GM21825 (cell line): ENCODE measurements at regions not wholly inside any gene's neighbourhood (a gene's known extent, or its start where the extent isn't known, plus 50 kb on each side); places are given as distances from the start of the nearest gene placed in this dataset.

Source experiments
- ATAC-seq: cut with Tn5 transposase; IDR thresholded peaks from one replicate; pipeline ENCODE4 v1.9.1; 2021; ENCODE audit warnings: mild to moderate bottlenecking, moderate library complexity; ENCODE audit not compliant: unreplicated experiment

- ATAC-seq: no peak
Observed at GRCh38 chr12:24608637-24609285, 340.1 kb downstream of the BCAT1 start.

GRCh38 chr12:24608108-24608507 lies 340.8 kb downstream of the BCAT1 start:
- ATAC-seq: no peak

GRCh38 chr12:24605916-24606315 lies 343.0 kb downstream of the BCAT1 start:
- no peak for ATAC-seq

GRCh38 chr12:24605466-24605865 lies 343.4 kb downstream of the BCAT1 start:
- no peak for ATAC-seq

DNA sequence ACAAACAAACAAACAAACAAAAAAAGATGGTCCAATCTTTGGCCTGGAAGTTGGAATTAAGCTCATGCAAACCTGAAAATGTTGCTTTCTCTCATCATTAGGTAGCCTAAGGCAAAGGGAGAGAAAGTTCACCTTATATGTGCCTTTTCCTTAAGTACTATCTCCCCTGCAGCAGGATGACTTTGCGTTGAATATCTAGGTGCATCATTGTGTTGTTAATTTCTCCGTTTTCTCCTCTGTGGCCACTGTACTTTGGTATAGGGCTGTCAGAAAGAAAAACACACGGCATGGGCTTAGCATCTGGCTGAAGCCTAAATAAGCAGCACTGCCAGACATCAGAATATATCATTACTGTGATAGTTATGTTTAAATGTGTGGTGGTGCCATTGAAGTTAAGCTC lies 345.5 kb downstream of the BCAT1 start:
- ATAC-seq: no peak

GRCh38 chr12:24600996-24601395 lies 347.9 kb downstream of the BCAT1 start:
- no peak for ATAC-seq

DNA sequence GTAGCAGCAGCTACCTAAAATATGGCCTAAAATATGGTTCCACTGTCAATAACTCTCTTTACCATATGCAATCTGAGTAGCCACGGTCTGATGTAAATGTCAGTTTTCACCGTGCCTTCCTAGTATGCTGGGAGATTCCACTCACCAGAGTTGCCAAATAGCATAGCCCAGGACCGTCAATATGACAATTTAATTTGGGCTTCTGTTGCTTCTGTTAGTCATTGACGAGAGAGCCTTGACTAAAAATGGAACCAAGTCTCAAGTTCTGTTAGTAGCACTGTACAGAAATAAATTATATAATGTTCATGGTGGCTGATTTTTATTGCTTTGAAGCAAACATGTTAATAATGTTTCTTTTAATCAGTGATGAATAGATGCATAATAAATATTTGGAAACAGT lies 348.4 kb downstream of the BCAT1 start:
- no peak for ATAC-seq

DNA sequence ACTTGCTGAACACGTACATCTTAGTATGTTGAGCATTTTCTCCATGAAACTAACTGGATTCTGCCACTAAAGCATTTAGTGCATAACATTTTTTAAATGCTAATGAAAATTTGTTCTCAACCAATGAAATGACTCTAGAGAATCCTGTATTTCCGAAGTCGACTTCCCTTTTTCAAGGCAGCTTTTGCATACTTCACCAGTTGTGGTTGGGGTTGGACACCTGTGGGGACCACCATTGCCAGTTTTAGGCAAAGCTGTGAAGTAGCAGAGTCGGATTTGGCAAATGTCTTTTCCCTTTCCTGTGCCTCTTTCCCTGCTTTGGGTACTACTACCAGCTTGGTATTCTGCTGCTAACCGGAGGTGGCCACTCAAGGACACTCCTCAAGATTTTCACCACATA lies 349.2 kb downstream of the BCAT1 start:
- ATAC-seq: no peak

GRCh38 chr12:24597580-24597979 lies 351.3 kb downstream of the BCAT1 start:
- no peak for ATAC-seq

GRCh38 chr12:24596768-24597388 lies 352.0 kb downstream of the BCAT1 start:
- no peak for ATAC-seq

DNA sequence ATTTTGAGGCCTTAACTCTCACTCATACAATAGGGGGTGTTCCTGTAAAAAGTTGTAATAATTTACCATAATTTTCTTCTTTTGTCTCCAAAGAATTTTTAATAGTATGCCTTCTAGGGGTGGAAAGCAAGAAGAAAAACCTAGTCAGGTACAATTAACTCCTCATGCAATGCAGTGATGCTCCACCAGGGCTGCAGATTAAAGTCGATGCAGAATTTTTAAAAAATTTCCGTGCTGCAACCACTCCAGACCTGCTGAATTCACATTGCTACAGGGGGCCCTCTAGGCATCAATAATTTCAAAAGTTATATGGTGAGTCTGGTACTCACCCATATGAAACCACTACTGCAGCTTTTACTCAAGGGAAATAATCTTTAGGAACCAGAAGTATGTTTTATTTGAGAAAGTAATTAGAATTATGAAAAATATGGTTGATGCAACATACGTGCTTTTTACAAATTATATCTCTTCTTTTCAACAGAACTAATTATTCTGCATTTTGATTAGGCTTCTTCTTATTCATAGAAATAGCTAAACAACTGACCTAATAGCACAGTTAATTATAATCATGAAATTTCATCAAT lies 353.2 kb downstream of the BCAT1 start:
- ATAC-seq: no peak

DNA sequence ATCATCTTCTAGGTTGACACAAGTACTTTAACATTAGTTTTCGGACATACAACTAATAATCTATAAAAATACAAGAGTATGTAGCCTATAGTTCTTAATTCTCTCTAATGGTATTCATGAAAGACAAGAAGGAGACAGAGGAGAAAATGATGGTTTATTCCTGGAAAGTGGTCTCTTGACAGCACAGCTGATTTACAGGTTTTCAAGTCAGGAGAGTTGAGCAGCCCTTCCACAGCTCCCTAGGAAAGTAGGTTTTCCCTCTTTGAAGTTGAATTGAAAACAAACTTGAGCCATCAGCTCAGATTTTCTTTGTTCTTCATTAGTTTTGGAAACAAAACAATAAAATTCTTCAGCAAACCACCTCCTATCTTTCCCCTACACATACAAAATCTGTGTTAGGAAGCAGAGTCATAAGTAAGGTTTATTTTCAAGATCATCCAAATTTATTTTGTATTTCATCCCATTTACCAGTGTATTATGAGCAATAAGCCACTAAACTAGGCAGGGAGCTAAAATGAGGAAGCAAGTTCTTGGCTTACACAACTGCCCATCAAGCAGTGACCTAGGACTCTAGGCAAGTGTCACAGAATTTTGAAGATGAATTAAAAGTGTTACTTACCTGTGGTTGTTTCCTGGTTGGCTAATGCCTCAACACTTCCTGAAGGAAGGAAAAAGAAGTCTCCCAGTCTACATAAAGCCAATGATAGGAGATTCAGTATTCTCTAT lies 357.0 kb downstream of the BCAT1 start:
- ATAC-seq: no peak

DNA sequence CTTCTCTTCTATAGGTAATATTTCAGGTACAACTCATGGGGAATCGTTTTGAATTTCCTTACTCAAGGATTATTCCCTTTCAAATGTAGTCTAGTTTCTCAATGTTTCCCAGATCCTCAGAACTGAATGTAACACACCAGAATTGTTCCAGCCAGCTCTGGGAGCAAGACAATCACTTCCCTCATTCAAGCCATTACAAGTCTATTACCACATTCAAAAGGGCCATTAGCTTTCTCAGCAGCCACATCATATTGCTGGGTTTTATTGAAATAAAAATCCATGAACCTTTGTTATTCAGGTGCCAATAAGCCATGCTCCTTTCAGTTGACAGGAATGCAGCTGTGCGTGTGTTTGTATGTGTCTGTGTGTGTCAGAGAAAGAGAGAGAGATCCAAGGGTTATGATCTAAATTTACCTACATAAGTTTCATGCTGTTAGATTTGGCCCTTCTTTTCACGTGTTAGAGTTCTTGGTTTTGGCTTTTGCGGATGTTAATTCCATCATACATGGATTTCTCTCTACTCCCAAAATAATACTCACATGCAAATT lies 357.7 kb downstream of the BCAT1 start:
- ATAC-seq: no peak

- ATAC-seq: no peak
Observed at GRCh38 chr12:24586293-24586692, 362.6 kb downstream of the BCAT1 start.

DNA sequence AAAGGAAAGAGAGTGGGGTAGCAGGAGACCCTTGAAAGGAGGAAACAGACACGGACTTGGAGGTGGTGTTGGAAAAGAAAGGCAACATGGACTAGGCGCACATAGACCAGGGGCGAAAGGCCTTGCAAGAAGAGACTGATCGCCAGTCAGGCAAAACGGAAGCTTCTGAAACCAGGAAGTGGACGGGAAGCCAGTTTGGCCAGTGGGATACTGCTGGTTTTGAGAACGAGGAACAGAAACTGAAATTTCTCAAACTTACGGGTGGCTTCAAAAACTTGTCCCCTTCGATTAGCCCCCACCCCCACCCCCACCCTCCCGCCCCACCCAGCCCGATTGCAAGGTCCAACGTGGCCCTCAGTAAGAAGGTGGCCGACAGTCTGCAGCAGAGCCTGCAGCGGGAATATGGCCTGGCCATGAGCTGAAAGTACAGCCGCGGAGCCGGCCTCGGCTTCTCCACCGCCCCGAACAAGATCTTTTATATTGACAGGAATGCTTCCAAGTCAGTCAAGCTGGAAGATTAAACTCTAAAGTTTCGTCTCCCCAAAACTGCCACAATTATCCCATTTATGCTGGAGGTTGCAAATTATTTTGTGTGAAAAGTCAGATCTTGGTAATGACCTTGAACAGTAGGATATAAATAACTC lies 364.7 kb downstream of the BCAT1 start:
- no peak for ATAC-seq

DNA sequence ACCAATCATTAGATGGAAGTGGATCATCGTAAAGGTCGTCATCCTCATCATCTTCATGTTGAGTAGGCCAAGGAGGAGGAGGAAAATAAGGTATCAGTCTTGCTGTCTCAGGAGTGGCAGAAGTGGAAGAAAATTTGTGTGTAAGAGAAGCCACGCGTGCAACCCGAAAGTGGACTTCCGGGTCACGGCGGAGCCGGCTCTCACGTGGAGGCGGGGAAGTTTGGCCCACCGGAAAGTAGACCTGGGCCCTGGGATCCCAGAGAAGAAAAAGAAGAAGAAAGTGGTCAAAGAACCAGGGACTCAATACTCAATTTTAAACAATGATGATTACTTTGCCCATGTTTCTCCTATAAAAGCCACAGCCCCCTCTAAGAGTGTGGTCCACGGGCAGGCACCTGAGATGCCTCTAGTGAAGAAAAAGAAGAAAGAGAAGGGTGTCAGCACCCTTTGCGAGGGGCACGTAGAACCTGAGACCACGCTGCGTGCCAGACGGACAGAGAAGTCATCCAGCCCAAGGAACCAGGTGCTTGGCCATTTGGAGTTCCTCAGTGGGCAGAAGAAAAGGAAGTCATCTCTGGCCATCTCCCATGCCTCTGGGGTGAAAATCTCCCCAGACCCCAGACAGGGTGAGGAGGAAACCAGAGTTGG lies 365.8 kb downstream of the BCAT1 start:
- no peak for ATAC-seq

DNA sequence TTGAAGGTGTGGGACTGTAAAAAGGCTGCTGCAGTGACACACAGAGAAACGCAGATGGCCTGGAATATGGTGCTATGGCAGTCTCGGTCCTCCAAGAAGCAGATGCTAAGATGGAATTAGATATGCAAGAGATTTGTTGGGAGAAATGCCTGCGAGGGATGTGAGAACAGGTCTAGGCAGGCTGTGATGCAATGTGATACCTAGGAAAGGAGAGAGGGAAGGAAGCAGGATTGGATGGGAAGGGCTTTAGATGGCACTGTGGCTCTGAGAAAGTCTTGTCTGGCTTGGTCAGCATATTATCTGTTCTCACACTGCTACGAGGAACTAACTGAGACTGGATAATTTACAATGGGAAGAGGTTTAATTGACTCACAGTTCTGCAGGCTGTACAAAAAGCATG lies 374.4 kb downstream of the BCAT1 start:
- no peak for ATAC-seq

DNA sequence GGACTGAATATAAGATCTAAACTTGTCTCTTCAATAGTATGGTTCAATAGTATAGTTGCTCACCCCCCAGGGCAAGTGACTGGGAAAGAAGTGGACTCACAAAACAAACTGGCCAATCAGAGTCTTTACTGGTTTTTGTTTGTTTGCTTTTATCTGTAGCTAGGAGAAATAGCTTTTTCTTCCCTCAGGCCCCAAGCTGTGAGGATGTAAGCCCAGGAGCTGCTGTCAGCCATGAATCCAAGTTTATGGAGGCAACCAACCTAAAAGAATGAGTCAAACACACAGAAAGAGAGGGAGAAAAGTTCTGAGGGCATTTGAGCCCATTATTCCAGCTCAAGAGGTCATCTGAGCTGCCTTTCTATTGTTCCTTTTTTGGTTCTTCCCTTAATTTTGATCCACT lies 375.3 kb downstream of the BCAT1 start:
- no peak for ATAC-seq

- no peak for ATAC-seq
Observed at GRCh38 chr12:24565300-24565699, 383.6 kb downstream of the BCAT1 start.

DNA sequence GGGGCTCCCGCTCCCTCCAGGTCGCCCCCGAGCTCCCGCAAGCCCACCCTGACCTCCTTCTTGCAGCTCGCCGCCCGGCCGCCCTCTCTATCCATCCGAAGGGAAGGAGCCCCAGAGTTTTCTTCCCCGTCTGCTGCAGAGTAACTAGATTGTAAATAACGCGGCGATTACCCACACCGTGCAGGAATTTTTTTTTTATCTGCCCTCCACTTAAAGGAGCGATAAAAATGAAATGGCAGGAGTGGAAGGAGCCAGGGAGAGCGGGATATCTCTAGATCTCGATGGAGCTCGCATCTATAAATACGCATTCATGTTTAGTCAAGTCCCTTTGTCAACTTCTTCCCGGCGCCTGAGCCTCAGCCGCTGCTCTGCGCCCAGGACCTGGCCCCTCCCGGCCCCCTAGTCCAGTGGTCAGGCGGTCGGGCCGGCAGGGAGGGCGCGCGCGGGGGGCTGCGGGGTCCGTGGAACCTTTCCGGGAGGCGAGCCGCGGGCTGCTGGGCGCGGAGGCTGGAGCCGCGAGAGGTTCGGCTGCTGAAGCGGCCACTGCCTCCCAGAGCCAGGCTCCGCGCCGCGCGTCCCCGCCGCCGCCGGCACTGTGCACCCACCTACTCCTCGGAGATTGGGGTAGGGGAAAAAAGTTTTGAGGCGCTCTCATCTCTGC lies 386.0 kb downstream of the BCAT1 start:
- ATAC-seq: no peak
